ENCODE measurements at regions not wholly inside any gene's neighbourhood (a gene's known extent, or its start where the extent isn't known, plus 50 kb on each side); places are given as distances from the start of the nearest gene placed in this dataset.

GRCh38 chr12:42692749-42693148 is 103.2 kb upstream of the PRICKLE1 start:
- Histone ChIP-seq H3K18ac (ENCODE audit: insufficient read length, low read depth, low read length) (no peak overlapping the region), H3K27ac (ENCODE audit: insufficient read length, low read depth, low read length) (no peak overlapping the region)

More at GRCh38 chr12:42692749-42693148, 103.2 kb upstream of the PRICKLE1 start:
- DNase-seq = no peak
- Histone ChIP-seq H3K4ac (ENCODE audit: low read depth, low read length) (no peak overlapping the region), H2AK5ac (ENCODE audit: insufficient read length, low read length) (no peak overlapping the region), H2BK15ac (ENCODE audit: low read depth, low read length) (no peak overlapping the region), H3K9ac (ENCODE audit: extremely low read depth, insufficient read length, low read length) (no peak overlapping the region), H2BK5ac (ENCODE audit: insufficient read length, low read length) (no peak overlapping the region), H3K79me1 (ENCODE audit: insufficient read depth, low read depth, low read length, poor library complexity, severe bottlenecking) (no peaks in the 10 kb centered on the region), H3K4me2 (ENCODE audit: insufficient read depth, insufficient read length, low read length) (no peak overlapping the region), H3T11ph (ENCODE audit: low read length) (no peak overlapping the region), H4K20me1 (ENCODE audit: control insufficient read depth, insufficient read depth, insufficient read length) (no peaks in the 10 kb centered on the region), H3K9me3 (ENCODE audit: control insufficient read depth, low read depth, low read length) (no peaks in the 10 kb centered on the region), H3K23me2 (ENCODE audit: insufficient read length, low read depth, low read length, poor library complexity, severe bottlenecking) (no peaks in the 10 kb centered on the region), H2AFZ (ENCODE audit: low read length) (no peak overlapping the region), H2BK20ac (ENCODE audit: low read depth, low read length, poor library complexity, severe bottlenecking) (no peak overlapping the region), H3K56ac (ENCODE audit: insufficient read length, low read depth, low read length) (no peak overlapping the region), H3K27me3 (ENCODE audit: insufficient read depth, low read length) (no peaks in the 10 kb centered on the region), H3K23ac (ENCODE audit: insufficient read length, low read depth, low read length) (no peak overlapping the region), H4K91ac (ENCODE audit: insufficient read length, low read depth, low read length) (no peak overlapping the region), H3K79me2 (ENCODE audit: insufficient read depth, low read length) (no peaks in the 10 kb centered on the region), H3K14ac (ENCODE audit: insufficient read depth, low read length) (no peak overlapping the region), H4K8ac (replicated peaks; ENCODE audit: insufficient read length, low read depth, low read length) (no peak overlapping the region), H3K4me1 (ENCODE audit: insufficient read depth, low read length) (peaks cover 11% of the 10 kb centered on the region), H2BK120ac (ENCODE audit: low read depth, low read length, poor library complexity, severe bottlenecking) (no peak overlapping the region), H4K5ac (ENCODE audit: insufficient read length, low read depth, low read length) (no peak overlapping the region), H2BK12ac (ENCODE audit: insufficient read length, low read depth, low read length) (no peak overlapping the region)
- H3K4me3 Mint-ChIP-seq = no peak overlapping the region
- H3K27ac Mint-ChIP-seq = peak overlapping the region in 2 of 3 experiments; percentile 6 to 46; a peak in 3 of 7 replicates
- H3K27me3 Mint-ChIP-seq (ENCODE audit: low read depth) = no peaks in the 10 kb centered on the region
- TF ChIP-seq CTCF (conservative IDR thresholded peaks at IDR 0.05) = no peak
- peaks cover 8 to 14% of the 10 kb centered on the region in 2 experiments for H3K9me3 Mint-ChIP-seq
- H3K4me1 Mint-ChIP-seq = peaks cover 22% of the 10 kb centered on the region in 2 experiments
- H3K36me3 Mint-ChIP-seq (ENCODE audit: insufficient read depth in 1 of 3, low read depth in 3 of 3) = peaks cover 5 to 11% (median 5%) of the 10 kb centered on the region in 3 experiments; a peak in 6 of 7 replicates
